CD8-positive, alpha-beta memory T cell (primary cell): ENCODE measurements at regions not wholly inside any gene's neighbourhood (a gene's known extent, or its start where the extent isn't known, plus 50 kb on each side); places are given as distances from the start of the nearest gene placed in this dataset.

Experiments used
- CTCF ChIA-PET: fragments of 350-600 bp; sonication (Branson Sonifier 250); formaldehyde crosslinking; loops from one replicate; lab custom pipeline; 2021; ENCODE audit warnings: antibody characterized with exemption; lab: Charles Lee
- POLR2A ChIA-PET: fragments of 350-600 bp; sonication (Branson Sonifier 250); formaldehyde crosslinking; loops from one replicate; lab custom pipeline; 2021; ENCODE audit warnings: antibody characterized with exemption; lab: Charles Lee
- DNase-seq, 5 donors: peaks; one replicate each; pipeline versions ENCODE4 v3.0.0 to v3.0.0-alpha.2; 2020 to 2022; ENCODE audit warnings: mixed read lengths in 1 of 5
- H3K27ac ChIP-seq: one replicate; pipeline ENCODE4 v1.7.0; 2013; ENCODE audit warnings: low read depth, mild to moderate bottlenecking, low read length, moderate library complexity
- H3K27me3 ChIP-seq: 2 replicates; pipeline ENCODE4 v1.7.0; 2013; ENCODE audit warnings: low read length, mild to moderate bottlenecking; ENCODE audit not compliant: insufficient read depth, poor library complexity, severe bottlenecking
- H3K36me3 ChIP-seq: 2 replicates; pipeline ENCODE4 v1.7.0; 2013; ENCODE audit warnings: mild to moderate bottlenecking, low read length, moderate library complexity; ENCODE audit not compliant: insufficient read depth
- H3K4me1 ChIP-seq: 2 replicates; pipeline ENCODE4 v1.7.0; 2013; ENCODE audit warnings: mild to moderate bottlenecking, low read length, moderate library complexity; ENCODE audit not compliant: insufficient read depth
- H3K4me3 ChIP-seq: 2 replicates; pipeline ENCODE4 v1.7.0; 2013; ENCODE audit warnings: mild to moderate bottlenecking, low read length
- H3K9me3 ChIP-seq: 2 replicates; pipeline ENCODE4 v1.7.0; 2013; ENCODE audit warnings: mild to moderate bottlenecking, low read length
- H3K27ac Mint-ChIP-seq, 8 donors: one replicate each; pipeline ENCODE4 v1.8.0; 2020 to 2021; ENCODE audit warnings: mixed read lengths in 8 of 8, mild to moderate bottlenecking in 6 of 8, inconsistent platforms in 3 of 8, moderate library complexity in 3 of 8
- H3K27me3 Mint-ChIP-seq, 2 donors: one replicate each; pipeline ENCODE4 v1.8.0; 2020 to 2021; ENCODE audit warnings: mixed read lengths in 2 of 2, mild to moderate bottlenecking in 1 of 2, moderate library complexity in 1 of 2
- H3K36me3 Mint-ChIP-seq, 3 donors: one replicate each; pipeline ENCODE4 v1.8.0; 2020 to 2021; ENCODE audit warnings: mixed read lengths in 3 of 3, inconsistent platforms in 1 of 3, mild to moderate bottlenecking in 1 of 3
- H3K4me1 Mint-ChIP-seq, 3 donors: one replicate each; pipeline ENCODE4 v1.8.0; 2020 to 2021; ENCODE audit warnings: mixed read lengths in 3 of 3, inconsistent platforms in 1 of 3, mild to moderate bottlenecking in 1 of 3
- H3K4me3 Mint-ChIP-seq, 7 donors: one replicate each; pipeline ENCODE4 v1.8.0; 2020 to 2021; ENCODE audit warnings: mixed read lengths in 7 of 7, mild to moderate bottlenecking in 6 of 7, moderate library complexity in 4 of 7, inconsistent platforms in 2 of 7
- H3K9me3 Mint-ChIP-seq, 5 donors: one replicate each; pipeline ENCODE4 v1.8.0; 2020 to 2022; ENCODE audit warnings: mixed read lengths in 5 of 5, mild to moderate bottlenecking in 3 of 5, moderate library complexity in 2 of 5, inconsistent platforms in 1 of 5

DNA sequence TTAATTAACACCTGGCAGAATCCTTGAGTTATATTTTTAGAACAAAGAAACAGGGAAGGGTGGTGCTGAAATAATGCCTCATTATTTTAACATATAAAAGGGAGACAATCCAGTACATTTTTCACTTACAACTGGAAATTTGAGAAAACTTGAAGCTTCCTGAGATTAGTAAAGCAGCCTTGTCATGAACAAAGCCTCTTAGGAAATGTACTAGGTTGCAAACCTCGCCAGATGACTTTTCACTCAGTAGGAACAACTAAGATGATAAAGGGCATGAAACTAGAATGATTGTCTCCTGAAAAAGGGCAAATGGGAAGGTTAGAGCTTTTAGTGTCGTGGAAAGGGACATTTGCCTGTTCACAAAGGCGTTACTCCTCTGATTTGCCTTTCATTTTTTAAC is 289.6 kb downstream of the ETS1 start:
- no peaks in the 10 kb centered on the region for H3K27me3 ChIP-seq
- DNase-seq, result no peak
- H3K4me1 ChIP-seq, result peaks cover 95% of the 10 kb centered on the region
- no peaks in the 10 kb centered on the region for H3K27me3 Mint-ChIP-seq
- no peaks in the 10 kb centered on the region for H3K9me3 ChIP-seq
- no peak overlapping the region for H3K4me3 ChIP-seq
- H3K9me3 Mint-ChIP-seq, result peaks cover 0 to 9% (median 2%) of the 10 kb centered on the region in 5 donors
- peaks cover 80 to 100% (median 99%) of the 10 kb centered on the region in 3 donors for H3K4me1 Mint-ChIP-seq
- ChIA-PET CTCF (interaction anchor here (1.0 to 5.8 kb wide), 6 partner anchors 8 to 334 kb away, joined by 3 to 40 read pairs (median 6); no protein-coding TSS in a partner anchor), POLR2A (no interaction called here)
- H3K27ac ChIP-seq, result no peak overlapping the region
- H3K27ac Mint-ChIP-seq, result peak overlapping the region; percentile 89 to 99 (median 96)
- H3K4me3 Mint-ChIP-seq, result peak overlapping the region in 3 of 7 donors; percentile 2 to 92 (median 25)
- H3K36me3 Mint-ChIP-seq, result peaks cover 2 to 17% (median 12%) of the 10 kb centered on the region in 3 donors
- no peaks in the 10 kb centered on the region for H3K36me3 ChIP-seq

DNA sequence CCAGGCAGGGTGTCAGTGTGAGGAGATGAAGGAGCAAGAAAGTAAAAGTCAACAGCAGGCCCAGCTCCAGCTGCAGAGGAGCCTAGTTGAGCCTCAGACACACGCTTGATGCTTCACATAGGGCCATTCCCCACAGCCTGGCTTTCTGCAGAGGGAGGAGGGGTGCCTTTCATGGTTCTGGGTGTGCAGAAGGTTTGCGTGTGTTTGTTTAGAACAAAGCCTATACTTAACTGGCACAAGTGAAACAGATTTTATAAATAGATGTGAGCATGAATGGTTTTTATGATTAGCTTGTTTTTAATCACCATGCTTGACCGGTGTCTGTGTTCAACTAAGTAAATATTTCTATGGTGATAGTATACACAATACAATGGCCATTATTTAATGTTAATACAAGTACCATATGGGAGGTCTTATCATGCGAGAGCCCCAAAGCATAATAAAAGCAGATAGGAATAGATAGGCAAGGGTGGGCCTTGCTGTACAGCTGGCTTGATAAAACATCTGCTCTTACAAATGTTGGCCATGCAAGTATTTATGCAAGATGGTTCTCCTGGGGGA is 290.2 kb downstream of the ETS1 start:
- peaks cover 2 to 15% (median 13%) of the 10 kb centered on the region in 3 donors for H3K36me3 Mint-ChIP-seq
- H3K4me1 ChIP-seq, result peaks cover 98% of the 10 kb centered on the region
- H3K9me3 Mint-ChIP-seq, result peaks cover 0 to 9% (median 2%) of the 10 kb centered on the region in 5 donors
- no peaks in the 10 kb centered on the region for H3K27me3 ChIP-seq
- no peaks in the 10 kb centered on the region for H3K27me3 Mint-ChIP-seq
- H3K9me3 ChIP-seq, result no peaks in the 10 kb centered on the region
- no peak overlapping the region for H3K4me3 ChIP-seq
- H3K27ac ChIP-seq, result no peak overlapping the region
- CTCF ChIA-PET, result interaction anchor here (1.0 to 2.2 kb wide), 4 partner anchors 25 to 335 kb away, joined by 3 to 10 read pairs (median 6); no protein-coding TSS in a partner anchor
- H3K36me3 ChIP-seq, result no peaks in the 10 kb centered on the region
- DNase-seq, result peak in 2 of 5 donors; percentile 45
- peak overlapping the region; percentile 47 to 99 (median 95) for H3K27ac Mint-ChIP-seq
- POLR2A ChIA-PET, result interaction anchor here (0.6 kb wide), 1 partner anchor 212 kb away, joined by 20 read pairs; no protein-coding TSS in a partner anchor
- peaks cover 82 to 100% (median 100%) of the 10 kb centered on the region in 3 donors for H3K4me1 Mint-ChIP-seq
- peak overlapping the region in 4 of 7 donors; percentile 2 to 59 (median 28) for H3K4me3 Mint-ChIP-seq

DNA sequence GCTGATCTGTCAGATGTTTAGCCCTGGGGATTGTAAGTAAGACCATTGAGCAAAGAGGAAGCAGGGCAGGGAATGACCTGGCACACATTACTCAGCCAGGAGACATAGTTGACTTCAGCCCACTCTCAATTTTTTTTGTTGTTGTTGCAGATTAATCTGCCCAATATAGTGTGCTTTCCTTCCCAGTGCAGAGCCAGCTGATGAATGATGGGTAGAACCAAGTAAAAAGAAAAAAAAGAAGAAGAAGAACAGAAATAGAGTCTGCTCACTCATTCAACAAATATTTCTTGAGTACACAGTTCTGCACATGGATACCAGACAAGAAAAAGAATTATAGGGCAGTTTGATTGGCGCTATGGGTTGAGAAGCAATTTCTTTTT is 292.7 kb downstream of the ETS1 start:
- peaks cover 2 to 16% (median 14%) of the 10 kb centered on the region in 3 donors for H3K36me3 Mint-ChIP-seq
- CTCF ChIA-PET, result interaction anchor here (0.6 to 2.2 kb wide), 4 partner anchors 28 to 231 kb away, joined by 3 to 7 read pairs (median 4); no protein-coding TSS in a partner anchor
- Histone ChIP-seq H3K4me3 (no peak overlapping the region), H3K9me3 (no peaks in the 10 kb centered on the region), H3K4me1 (peaks cover 96% of the 10 kb centered on the region), H3K36me3 (no peaks in the 10 kb centered on the region), H3K27me3 (no peaks in the 10 kb centered on the region), H3K27ac (no peak overlapping the region)
- POLR2A ChIA-PET, result no interaction called here
- H3K4me1 Mint-ChIP-seq, result peaks cover 87 to 100% (median 100%) of the 10 kb centered on the region in 3 donors
- H3K27me3 Mint-ChIP-seq, result no peaks in the 10 kb centered on the region
- no peak for DNase-seq
- peak overlapping the region in 7 of 8 donors; percentile 24 to 100 (median 68) for H3K27ac Mint-ChIP-seq
- peaks cover 0 to 9% (median 2%) of the 10 kb centered on the region in 5 donors for H3K9me3 Mint-ChIP-seq
- H3K4me3 Mint-ChIP-seq, result no peak overlapping the region

DNA sequence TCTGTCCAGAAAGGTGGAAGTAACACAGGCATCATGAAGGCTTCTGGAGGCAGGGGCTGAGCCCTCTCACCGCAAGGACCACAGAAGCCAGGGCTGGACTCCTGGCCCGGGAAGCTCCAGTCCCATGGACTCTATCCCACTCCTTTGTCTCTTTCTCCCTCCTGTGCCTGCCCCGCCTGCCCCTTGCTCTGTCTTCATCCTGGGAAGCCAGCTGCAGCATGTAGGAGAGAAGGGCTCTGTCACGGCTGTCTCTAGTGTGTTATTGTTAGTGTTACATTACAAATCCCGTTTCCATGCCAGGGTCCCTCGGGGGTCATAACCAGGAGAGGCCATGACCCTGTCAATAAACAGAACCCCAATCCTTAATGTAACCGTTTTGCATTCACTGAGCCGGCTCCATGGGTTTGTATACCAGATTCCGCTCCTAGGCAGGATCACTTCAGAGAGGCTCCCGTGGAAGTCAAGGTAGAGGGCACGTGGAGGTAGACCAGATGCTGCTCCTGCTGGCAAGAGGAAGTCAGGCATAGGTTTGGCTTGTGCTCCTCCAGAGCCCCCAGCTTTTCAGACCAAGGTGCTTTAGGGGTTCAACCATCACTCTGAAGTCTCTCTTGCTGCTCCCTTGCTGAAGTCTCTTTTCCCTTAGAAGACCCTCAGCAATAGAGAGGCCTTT is 293.2 kb downstream of the ETS1 start:
- peak overlapping the region; percentile 59 to 100 (median 68) for H3K27ac Mint-ChIP-seq
- no peak overlapping the region for H3K4me3 ChIP-seq
- H3K27ac ChIP-seq, result no peak overlapping the region
- ChIA-PET POLR2A (interaction anchor here (0.6 kb wide), 1 partner anchor 479 kb away, joined by 3 read pairs; no protein-coding TSS in a partner anchor), CTCF (interaction anchor here (0.6 to 2.6 kb wide), 3 partner anchors 29 to 231 kb away, joined by 3 to 8 read pairs (median 4); no protein-coding TSS in a partner anchor)
- H3K27me3 ChIP-seq, result no peaks in the 10 kb centered on the region
- no peaks in the 10 kb centered on the region for H3K9me3 ChIP-seq
- peaks cover 87 to 100% (median 100%) of the 10 kb centered on the region in 3 donors for H3K4me1 Mint-ChIP-seq
- no peaks in the 10 kb centered on the region for H3K27me3 Mint-ChIP-seq
- peaks cover 0 to 9% (median 2%) of the 10 kb centered on the region in 5 donors for H3K9me3 Mint-ChIP-seq
- no peak for DNase-seq
- peak overlapping the region in 1 of 7 donors; percentile 46 for H3K4me3 Mint-ChIP-seq
- peaks cover 96% of the 10 kb centered on the region for H3K4me1 ChIP-seq
- no peaks in the 10 kb centered on the region for H3K36me3 ChIP-seq
- H3K36me3 Mint-ChIP-seq, result peaks cover 2 to 16% (median 14%) of the 10 kb centered on the region in 3 donors

DNA sequence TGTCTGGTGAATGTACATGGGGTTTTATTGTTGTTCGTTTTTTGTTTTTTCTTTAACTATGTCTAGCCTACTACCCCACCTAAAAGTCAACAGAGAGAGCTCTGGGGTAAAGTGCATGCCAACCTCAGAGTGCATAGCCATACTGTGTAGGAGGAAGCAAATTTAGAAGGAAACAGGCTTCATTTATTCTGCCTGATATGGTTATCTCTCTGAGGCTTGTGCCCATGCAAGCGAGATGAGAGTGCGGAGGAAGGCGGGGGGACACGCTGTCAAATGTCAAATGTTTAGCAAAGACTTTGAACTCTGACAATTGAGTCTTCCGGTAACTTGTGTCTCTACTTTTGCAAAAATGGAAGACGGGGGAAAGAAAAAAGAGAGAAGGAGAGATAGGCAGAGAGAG is 295.5 kb downstream of the ETS1 start:
- Mint-ChIP-seq H3K4me3 (peak overlapping the region; percentile 88 to 97 (median 93)), H3K36me3 (peaks cover 2 to 16% (median 14%) of the 10 kb centered on the region in 3 donors), H3K4me1 (peaks cover 82 to 99% (median 98%) of the 10 kb centered on the region in 3 donors), H3K9me3 (peaks cover 0 to 9% (median 2%) of the 10 kb centered on the region in 5 donors), H3K27me3 (no peaks in the 10 kb centered on the region), H3K27ac (peak overlapping the region; percentile 98 to 100 (median 99))
- Histone ChIP-seq H3K27me3 (no peaks in the 10 kb centered on the region), H3K27ac (peak overlapping the region; percentile 85), H3K4me1 (peaks cover 84% of the 10 kb centered on the region), H3K4me3 (peak overlapping the region; percentile 58), H3K36me3 (no peaks in the 10 kb centered on the region), H3K9me3 (no peaks in the 10 kb centered on the region)
- DNase-seq, result peak in 3 of 5 donors; percentile 53 to 84 (median 73)
- POLR2A ChIA-PET, result interaction anchor here (0.8 to 4.7 kb wide), 5 partner anchors 10 to 338 kb away, joined by 4 to 33 read pairs (median 15); no protein-coding TSS in a partner anchor
- CTCF ChIA-PET, result interaction anchor here (0.9 to 6.0 kb wide), 9 partner anchors 9 to 338 kb away, joined by 3 to 94 read pairs (median 7); no protein-coding TSS in a partner anchor

DNA sequence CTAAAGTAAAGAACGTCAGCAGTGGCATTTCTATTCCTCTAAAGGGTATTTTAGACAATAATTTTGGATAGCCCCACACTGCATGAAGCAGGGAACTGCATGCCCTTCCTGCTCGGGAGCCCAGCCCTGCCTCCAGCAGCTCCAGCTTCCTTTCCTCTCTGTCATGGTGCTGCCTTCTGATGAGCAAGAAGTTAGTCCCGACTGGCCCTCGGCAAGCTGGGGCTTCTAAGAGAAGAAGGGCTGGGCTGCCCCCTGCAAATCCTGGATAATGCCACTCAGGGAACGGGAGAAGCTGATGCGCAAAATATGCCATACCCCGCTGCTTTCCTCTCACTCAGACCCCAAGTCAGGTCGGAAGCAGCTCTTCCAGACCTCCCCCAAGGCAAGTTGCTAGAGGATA is 296.4 kb downstream of the ETS1 start:
- H3K4me1 ChIP-seq, result peaks cover 84% of the 10 kb centered on the region
- CTCF ChIA-PET, result interaction anchor here (0.7 to 6.0 kb wide), 38 partner anchors 10 to 540 kb away, joined by 3 to 94 read pairs (median 6); no protein-coding TSS in a partner anchor
- Mint-ChIP-seq H3K27ac (peak overlapping the region; percentile 98 to 100 (median 99)), H3K9me3 (peaks cover 0 to 9% (median 2%) of the 10 kb centered on the region in 5 donors), H3K36me3 (peaks cover 2 to 16% (median 13%) of the 10 kb centered on the region in 3 donors), H3K4me1 (peaks cover 83 to 99% (median 98%) of the 10 kb centered on the region in 3 donors), H3K4me3 (peak overlapping the region; percentile 88 to 97 (median 93)), H3K27me3 (no peaks in the 10 kb centered on the region)
- H3K36me3 ChIP-seq, result no peaks in the 10 kb centered on the region
- no peaks in the 10 kb centered on the region for H3K27me3 ChIP-seq
- H3K4me3 ChIP-seq, result peak overlapping the region; percentile 58
- POLR2A ChIA-PET, result interaction anchor here (0.6 to 4.7 kb wide), 12 partner anchors 11 to 437 kb away, joined by 3 to 33 read pairs (median 6); no protein-coding TSS in a partner anchor
- no peaks in the 10 kb centered on the region for H3K9me3 ChIP-seq
- peak overlapping the region; percentile 85 for H3K27ac ChIP-seq
- no peak for DNase-seq

DNA sequence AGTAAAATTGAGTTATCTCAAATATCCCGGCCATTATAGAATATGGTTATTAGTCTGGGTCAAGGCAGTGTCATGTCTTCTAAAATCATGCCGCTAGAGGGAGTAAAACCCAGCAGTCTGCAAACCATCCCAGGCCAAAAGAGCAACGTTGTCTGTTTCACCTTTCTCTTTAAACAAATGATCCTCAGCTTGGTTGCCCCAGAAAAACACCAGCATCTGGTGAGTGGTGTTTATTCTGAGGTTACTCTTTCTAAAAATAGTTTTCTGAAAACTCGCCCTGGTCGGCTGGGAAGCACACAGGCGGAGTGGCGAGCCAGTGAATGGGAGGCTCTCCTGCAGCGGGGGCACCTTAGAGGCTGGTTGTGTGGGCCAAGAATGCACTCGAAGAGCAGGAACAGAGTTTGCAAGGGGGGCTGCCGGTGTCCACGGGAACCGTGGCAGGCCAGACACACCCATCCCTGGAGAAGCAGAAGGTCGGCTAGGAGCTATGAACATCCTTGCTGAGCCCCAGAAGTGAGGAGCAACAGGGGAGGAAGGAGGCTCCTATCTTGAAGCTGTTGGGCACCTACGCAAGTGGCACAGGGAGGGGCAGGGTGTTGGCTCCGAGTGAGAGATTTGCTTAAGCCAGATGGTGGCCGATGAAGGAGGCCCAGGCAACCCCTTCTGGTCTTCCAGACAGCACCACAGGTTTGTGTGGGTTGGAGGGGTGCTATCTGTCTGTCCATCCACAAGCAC is 297.1 kb downstream of the ETS1 start:
- Mint-ChIP-seq H3K4me3 (peak overlapping the region; percentile 88 to 97 (median 93)), H3K36me3 (peaks cover 2 to 13% (median 13%) of the 10 kb centered on the region in 3 donors), H3K9me3 (peaks cover 0 to 5% (median under 1%) of the 10 kb centered on the region in 5 donors), H3K4me1 (peaks cover 89 to 99% (median 98%) of the 10 kb centered on the region in 3 donors), H3K27me3 (no peaks in the 10 kb centered on the region), H3K27ac (peak overlapping the region; percentile 98 to 100 (median 99))
- DNase-seq, result peak; percentile 41 to 84 (median 80)
- no peaks in the 10 kb centered on the region for H3K27me3 ChIP-seq
- H3K27ac ChIP-seq, result peak overlapping the region; percentile 85
- H3K9me3 ChIP-seq, result no peaks in the 10 kb centered on the region
- no peaks in the 10 kb centered on the region for H3K36me3 ChIP-seq
- POLR2A ChIA-PET, result interaction anchor here (0.6 to 4.7 kb wide), 16 partner anchors 12 to 438 kb away, joined by 3 to 33 read pairs (median 4); no protein-coding TSS in a partner anchor
- peaks cover 84% of the 10 kb centered on the region for H3K4me1 ChIP-seq
- CTCF ChIA-PET, result interaction anchor here (0.6 to 6.0 kb wide), 47 partner anchors 10 to 541 kb away, joined by 3 to 94 read pairs (median 4); no protein-coding TSS in a partner anchor
- peak overlapping the region; percentile 58 for H3K4me3 ChIP-seq
